OCI-LY3 (cell line): ENCODE measurements at regions not wholly inside any gene's neighbourhood (a gene's known extent, or its start where the extent isn't known, plus 50 kb on each side); places are given as distances from the start of the nearest gene placed in this dataset.
"Not testable (repeated sequence)": the region's sequence is repeated elsewhere in the genome, so short reads cannot be mapped to it uniquely, and the experiment has no call there.

Experiments
- CTCF ChIP-seq: fragments of 200-600, 300-600 bp; sonication (generic); IDR thresholded peaks from 2 replicates; pipeline ENCODE4 v1.5.1; 2014; ENCODE audit warnings: antibody characterized with exemption, low read length, low read depth
- EZH2phosphoT487 ChIP-seq: fragments of 200-600 bp; shearing (Covaris generic); IDR thresholded peaks from 2 replicates; pipeline ENCODE4 v1.6.1; 2018; ENCODE audit warnings: antibody characterized with exemption, mixed run types, low read depth

GRCh38 chr17:45554479-45554878 lies 64.0 kb upstream of the PLEKHM1 start:
- not testable (repeated sequence) for TF ChIP-seq CTCF, EZH2phosphoT487
